ENCODE measurements at regions not wholly inside any gene's neighbourhood (a gene's known extent, or its start where the extent isn't known, plus 50 kb on each side); places are given as distances from the start of the nearest gene placed in this dataset.

DNA sequence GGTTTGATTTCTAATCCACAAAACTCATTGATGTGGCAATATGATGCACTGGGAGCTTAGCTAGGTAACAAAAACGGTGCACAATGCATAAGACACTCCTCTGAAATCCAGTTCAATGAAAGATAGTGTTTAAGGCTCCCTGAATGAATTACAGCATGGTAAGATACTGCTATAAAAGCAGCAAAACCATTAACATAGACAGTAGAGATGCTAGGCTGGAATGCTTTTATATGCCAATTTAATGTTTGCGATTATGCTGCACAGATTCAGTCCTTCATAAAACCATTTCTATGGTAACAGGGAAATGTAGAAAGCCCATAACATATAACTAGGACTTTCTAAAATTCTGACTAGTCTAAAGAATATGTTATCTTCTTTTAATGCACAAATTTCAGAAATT, 180.8 kb upstream of the NUDT12 start:
- TF ChIP-seq, protein P1, sequence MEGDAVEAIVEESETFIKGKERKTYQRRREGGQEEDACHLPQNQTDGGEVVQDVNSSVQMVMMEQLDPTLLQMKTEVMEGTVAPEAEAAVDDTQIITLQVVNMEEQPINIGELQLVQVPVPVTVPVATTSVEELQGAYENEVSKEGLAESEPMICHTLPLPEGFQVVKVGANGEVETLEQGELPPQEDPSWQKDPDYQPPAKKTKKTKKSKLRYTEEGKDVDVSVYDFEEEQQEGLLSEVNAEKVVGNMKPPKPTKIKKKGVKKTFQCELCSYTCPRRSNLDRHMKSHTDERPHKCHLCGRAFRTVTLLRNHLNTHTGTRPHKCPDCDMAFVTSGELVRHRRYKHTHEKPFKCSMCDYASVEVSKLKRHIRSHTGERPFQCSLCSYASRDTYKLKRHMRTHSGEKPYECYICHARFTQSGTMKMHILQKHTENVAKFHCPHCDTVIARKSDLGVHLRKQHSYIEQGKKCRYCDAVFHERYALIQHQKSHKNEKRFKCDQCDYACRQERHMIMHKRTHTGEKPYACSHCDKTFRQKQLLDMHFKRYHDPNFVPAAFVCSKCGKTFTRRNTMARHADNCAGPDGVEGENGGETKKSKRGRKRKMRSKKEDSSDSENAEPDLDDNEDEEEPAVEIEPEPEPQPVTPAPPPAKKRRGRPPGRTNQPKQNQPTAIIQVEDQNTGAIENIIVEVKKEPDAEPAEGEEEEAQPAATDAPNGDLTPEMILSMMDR (IDR thresholded peaks at IDR 0.05 in 4 of 5, conservative IDR thresholded peaks at IDR 0.05 in 1 of 5) = no peak
- TF ChIP-seq POLR2A (IDR thresholded peaks at IDR 0.05) = no peak
